Common myeloid progenitor, CD34-positive (primary cell): ENCODE measurements at regions not wholly inside any gene's neighbourhood (a gene's known extent, or its start where the extent isn't known, plus 50 kb on each side); places are given as distances from the start of the nearest gene placed in this dataset.

Source experiments
- CTCF ChIA-PET: fragments of 350-600 bp; sonication (Branson Sonifier 250); formaldehyde crosslinking; loops from one replicate; lab custom pipeline; 2021; ENCODE audit warnings: antibody characterized with exemption; lab: Charles Lee
- POLR2A ChIA-PET: fragments of 350-600 bp; sonication (Branson Sonifier 250); formaldehyde crosslinking; loops from one replicate; lab custom pipeline; 2021; ENCODE audit warnings: antibody characterized with exemption; lab: Charles Lee
- DNase-seq, 3 donors: peaks; one replicate each; pipeline versions ENCODE4 v3.0.0 to v3.0.0-alpha.2; 2013
- H3K27ac ChIP-seq, 2 experiments: 1 replicate in 1 of 2; 2 replicates in 1 of 2; pipeline ENCODE4 v1.7.0; 2013; ENCODE audit warnings: inconsistent platforms in 2 of 2, low read length in 2 of 2, mild to moderate bottlenecking in 2 of 2, low read depth in 1 of 2, moderate library complexity in 1 of 2; ENCODE audit not compliant: severe bottlenecking in 2 of 2, insufficient read depth in 1 of 2, poor library complexity in 1 of 2
- H3K27me3 ChIP-seq, 5 experiments: replicated peaks in 2 of 5; 1 replicate in 3 of 5; 2 replicates in 2 of 5; pipeline versions ENCODE4 v1.6.1 to v1.7.0; 2013; ENCODE audit warnings: low read length in 4 of 5, mild to moderate bottlenecking in 2 of 5, moderate library complexity in 2 of 5, inconsistent platforms in 1 of 5; ENCODE audit not compliant: insufficient read depth in 5 of 5, control insufficient read depth in 4 of 5
- H3K36me3 ChIP-seq, 4 experiments: 1 replicate in 2 of 4; 2 replicates in 2 of 4; pipeline versions ENCODE4 v1.6.1 to v1.7.0; 2013; ENCODE audit warnings: low read length in 3 of 4, control low read depth in 1 of 4, mild to moderate bottlenecking in 1 of 4; ENCODE audit not compliant: control insufficient read depth in 4 of 4, insufficient read depth in 4 of 4
- H3K4me1 ChIP-seq, 4 experiments: 1 replicate in 3 of 4; 2 replicates in 1 of 4; pipeline versions ENCODE4 v1.6.1 to v1.7.1; 2013; ENCODE audit warnings: low read length in 3 of 4, mild to moderate bottlenecking in 3 of 4, control low read depth in 1 of 4, inconsistent platforms in 1 of 4, moderate library complexity in 1 of 4; ENCODE audit not compliant: control insufficient read depth in 4 of 4, insufficient read depth in 4 of 4; ENCODE audit errors: control extremely low read depth in 1 of 4
- H3K4me3 ChIP-seq, 7 experiments: 1 replicate in 4 of 7; 2 replicates in 3 of 7; pipeline versions ENCODE4 v1.5.1 to v1.7.0; 2013; ENCODE audit warnings: mild to moderate bottlenecking in 7 of 7, low read length in 6 of 7, moderate library complexity in 6 of 7, inconsistent platforms in 2 of 7, low read depth in 2 of 7, control low read depth in 1 of 7; ENCODE audit not compliant: insufficient read depth in 4 of 7, control insufficient read depth in 1 of 7; ENCODE audit errors: extremely low read depth in 1 of 7
- H3K9me3 ChIP-seq, 5 experiments: 1 replicate in 4 of 5; 2 replicates in 1 of 5; pipeline versions ENCODE4 v1.6.1 to v1.7.1; 2013; ENCODE audit warnings: low read length in 4 of 5, mild to moderate bottlenecking in 2 of 5, inconsistent platforms in 1 of 5, low read depth in 1 of 5, moderate library complexity in 1 of 5; ENCODE audit not compliant: control insufficient read depth in 4 of 5, insufficient read depth in 2 of 5; ENCODE audit errors: control extremely low read depth in 1 of 5
- WGBS: methylation state at CpG from one replicate; pipeline ENCODE4 v1.1.5; 2013; ENCODE audit not compliant: insufficient coverage; 5-methylcytosine and 5-hydroxymethylcytosine counted together

GRCh38 chr3:163273694-163274093 lies 1777.1 kb downstream of the OTOL1 start:
- Histone ChIP-seq H3K4me3 (no peak overlapping the region), H3K27me3 (no peaks in the 10 kb centered on the region), H3K4me1 (no peaks in the 10 kb centered on the region), H3K36me3 (no peaks in the 10 kb centered on the region), H3K9me3 (no peaks in the 10 kb centered on the region), H3K27ac (no peak overlapping the region)
- ChIA-PET POLR2A (no interaction called here), CTCF (no interaction called here)
- DNase-seq = no peak
- WGBS = 100% methylated on average over 1 of the region's 2 CpGs

- H3K36me3 ChIP-seq = no peaks in the 10 kb centered on the region
- no peak overlapping the region for H3K4me3 ChIP-seq
- H3K4me1 ChIP-seq = no peaks in the 10 kb centered on the region
- DNase-seq = no peak
- CTCF ChIA-PET = no interaction called here
- POLR2A ChIA-PET = no interaction called here
- H3K9me3 ChIP-seq = no peaks in the 10 kb centered on the region
- H3K27me3 ChIP-seq = no peaks in the 10 kb centered on the region
- H3K27ac ChIP-seq = no peak overlapping the region
These were observed 1770.1 kb downstream of the OTOL1 start for GRCh38 chr3:163266731-163267130.

GRCh38 chr3:163261618-163262017 lies 1765.0 kb downstream of the OTOL1 start:
- CTCF ChIA-PET = no interaction called here

GRCh38 chr3:163261056-163261455 lies 1764.4 kb downstream of the OTOL1 start:
- no peak overlapping the region for H3K27ac ChIP-seq
- DNase-seq = no peak
- no peaks in the 10 kb centered on the region for H3K27me3 ChIP-seq
- H3K4me3 ChIP-seq = no peak overlapping the region
- ChIA-PET POLR2A (no interaction called here), CTCF (no interaction called here)
- H3K9me3 ChIP-seq = no peaks in the 10 kb centered on the region
- no peaks in the 10 kb centered on the region for H3K36me3 ChIP-seq
- no peaks in the 10 kb centered on the region for H3K4me1 ChIP-seq
- no CpG with 5 or more reads among the region's 2 CpGs for WGBS

More at GRCh38 chr3:163261618-163262017, 1765.0 kb downstream of the OTOL1 start:
- Histone ChIP-seq H3K4me3 (no peak overlapping the region), H3K27ac (no peak overlapping the region), H3K27me3 (no peaks in the 10 kb centered on the region), H3K9me3 (no peaks in the 10 kb centered on the region), H3K36me3 (no peaks in the 10 kb centered on the region), H3K4me1 (no peaks in the 10 kb centered on the region)
- POLR2A ChIA-PET = no interaction called here
- no peak for DNase-seq

GRCh38 chr3:163218336-163218735 lies 1721.7 kb downstream of the OTOL1 start:
- no peak for DNase-seq
- Histone ChIP-seq H3K9me3 (no peaks in the 10 kb centered on the region), H3K27me3 (no peaks in the 10 kb centered on the region), H3K36me3 (no peaks in the 10 kb centered on the region), H3K4me3 (no peak overlapping the region), H3K27ac (no peak overlapping the region), H3K4me1 (no peaks in the 10 kb centered on the region)
- ChIA-PET CTCF (no interaction called here), POLR2A (no interaction called here)
- 90% methylated on average over 2 of the region's 2 CpGs for WGBS

- WGBS = no CpG with 5 or more reads among the region's 1 CpG
- peaks cover 0 to 1% (median 0%) of the 10 kb centered on the region in 5 experiments for H3K9me3 ChIP-seq
- ChIA-PET CTCF (no interaction called here), POLR2A (no interaction called here)
- H3K27me3 ChIP-seq = no peaks in the 10 kb centered on the region
- no peak for DNase-seq
- no peaks in the 10 kb centered on the region for H3K4me1 ChIP-seq
- H3K27ac ChIP-seq = no peak overlapping the region
- H3K36me3 ChIP-seq = no peaks in the 10 kb centered on the region
- no peak overlapping the region for H3K4me3 ChIP-seq
These were observed 1717.2 kb downstream of the OTOL1 start for GRCh38 chr3:163213838-163214237.

- DNase-seq = no peak
- Histone ChIP-seq H3K27me3 (no peaks in the 10 kb centered on the region), H3K9me3 (no peaks in the 10 kb centered on the region), H3K27ac (no peak overlapping the region), H3K4me3 (no peak overlapping the region), H3K4me1 (no peaks in the 10 kb centered on the region), H3K36me3 (no peaks in the 10 kb centered on the region)
- CTCF ChIA-PET = no interaction called here
- POLR2A ChIA-PET = no interaction called here
- no CpG with 5 or more reads among the region's 2 CpGs for WGBS
These were observed 1700.3 kb downstream of the OTOL1 start for GRCh38 chr3:163196815-163197374.
